ENCODE measurements at regions not wholly inside any gene's neighbourhood (a gene's known extent, or its start where the extent isn't known, plus 50 kb on each side); places are given as distances from the start of the nearest gene placed in this dataset.

GRCh38 chr5:68424799-68425537 lies 209.4 kb downstream of the PIK3R1 start:
- intact Hi-C loops (cut with micrococcal nuclease; ENCODE audit: unreplicated experiment), result no loop called here
- Histone ChIP-seq H4K20me1 (ENCODE audit: insufficient read depth, low read length) (no peaks in the 10 kb centered on the region), H3K4me2 (ENCODE audit: low read depth, low read length) (no peak overlapping the region), H3K27ac (ENCODE audit: extremely low read length, insufficient read depth, low read length) (no peak overlapping the region), H3K4me3 (replicated peaks in 1 of 3; ENCODE audit: insufficient read depth in 1 of 3, low read depth in 2 of 3, low read length in 3 of 3) (no peak overlapping the region), H3K27me3 (ENCODE audit: control insufficient read depth in 1 of 2, insufficient read depth in 2 of 2, low read length in 2 of 2) (peaks cover 0 to 29% of the 10 kb centered on the region in 2 experiments; a peak in 4 of 5 replicates), H3K36me3 (replicated peaks in 1 of 2; ENCODE audit: control insufficient read depth in 1 of 2, insufficient read depth in 2 of 2, low read length in 2 of 2) (no peaks in the 10 kb centered on the region), H3K79me2 (ENCODE audit: insufficient read depth, low read length) (no peaks in the 10 kb centered on the region), H3K9me3 (ENCODE audit: low read length) (no peaks in the 10 kb centered on the region), H2AFZ (ENCODE audit: low read length) (no peak overlapping the region), H3K4me1 (ENCODE audit: insufficient read depth, low read length) (no peaks in the 10 kb centered on the region), H3K9ac (ENCODE audit: insufficient read depth, low read depth, low read length) (no peak overlapping the region)
- no peak for DNase-seq (ENCODE audit: low spot score)
- ChIA-PET CTCF (ENCODE audit: low intra/inter-chr PET ratio, low total read pairs) (no interaction called here), POLR2A (no interaction called here)
- ATAC-seq, result no peak
- FAIRE-seq, result no peak
- 32% methylated on average over 6 of the region's 6 CpGs for WGBS (ENCODE audit: low lambda C conversion rate)
- BruUV-seq (replicated peaks), result no TSS peak
- no peak for TF ChIP-seq RBM39 (IDR thresholded peaks at IDR 0.05; ENCODE audit: low read depth, low read length, poor library complexity, severe bottlenecking)
- TF ChIP-seq NFIC (IDR thresholded peaks at IDR 0.05; ENCODE audit: low read length), result no peak
- in situ Hi-C loops (cut with HindIII; ENCODE audit: extremely low pct_ligation_motif_present, low pct_unique_long_range_greater_than_20kb), result no loop called here

DNA sequence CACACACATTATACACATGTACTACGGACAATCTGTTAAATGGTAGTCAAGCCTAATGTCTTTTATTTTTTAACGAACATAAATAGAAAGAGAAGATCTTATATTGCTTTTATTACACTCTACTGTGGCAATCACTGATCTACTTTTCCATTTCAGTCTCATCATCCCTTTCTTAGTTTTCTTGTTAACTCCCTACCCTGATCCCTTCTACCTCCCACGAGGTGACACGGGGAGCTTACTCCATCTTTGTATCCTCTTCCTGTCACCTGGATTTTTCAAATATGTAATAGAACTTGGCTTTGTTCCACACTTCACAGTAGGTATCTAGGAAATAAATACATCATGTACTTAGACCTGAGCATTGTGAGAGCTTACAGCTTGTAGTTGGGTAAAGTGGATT lies 211.0 kb downstream of the PIK3R1 start:
- Histone ChIP-seq H3K27me3 (ENCODE audit: control insufficient read depth in 1 of 2, insufficient read depth in 2 of 2, low read length in 2 of 2) (peaks cover 0 to 31% of the 10 kb centered on the region in 2 experiments; a peak in 4 of 5 replicates), H3K9ac (ENCODE audit: insufficient read depth, low read depth, low read length) (no peak overlapping the region), H3K4me3 (replicated peaks in 1 of 3; ENCODE audit: insufficient read depth in 1 of 3, low read depth in 2 of 3, low read length in 3 of 3) (no peak overlapping the region), H3K36me3 (replicated peaks in 1 of 2; ENCODE audit: control insufficient read depth in 1 of 2, insufficient read depth in 2 of 2, low read length in 2 of 2) (no peaks in the 10 kb centered on the region), H4K20me1 (ENCODE audit: insufficient read depth, low read length) (no peaks in the 10 kb centered on the region), H3K79me2 (ENCODE audit: insufficient read depth, low read length) (no peaks in the 10 kb centered on the region), H3K9me3 (ENCODE audit: low read length) (no peaks in the 10 kb centered on the region), H3K4me2 (ENCODE audit: low read depth, low read length) (no peak overlapping the region), H2AFZ (ENCODE audit: low read length) (no peak overlapping the region), H3K4me1 (ENCODE audit: insufficient read depth, low read length) (no peaks in the 10 kb centered on the region), H3K27ac (ENCODE audit: extremely low read length, insufficient read depth, low read length) (no peak overlapping the region)
- FAIRE-seq (no peak), ATAC-seq (no peak), DNase-seq (ENCODE audit: low spot score) (no peak)
- POLR2A ChIA-PET, result no interaction called here
- BruUV-seq (replicated peaks), result no TSS peak
- WGBS (ENCODE audit: low lambda C conversion rate), result 29% methylated on average over 4 of the region's 4 CpGs
- in situ Hi-C loops (cut with HindIII; ENCODE audit: extremely low pct_ligation_motif_present, low pct_unique_long_range_greater_than_20kb) (no loop called here), intact Hi-C loops (cut with micrococcal nuclease; ENCODE audit: unreplicated experiment) (no loop called here)
- CTCF ChIA-PET (ENCODE audit: low intra/inter-chr PET ratio, low total read pairs), result no interaction called here
- TF ChIP-seq ZMYM2 (CRISPR knock-in tag; IDR thresholded peaks at IDR 0.05), result no peak
- no peak for TF ChIP-seq AKNA (CRISPR knock-in tag; IDR thresholded peaks at IDR 0.05; ENCODE audit: borderline replicate concordance)
- no peak for TF ChIP-seq ZNF513 (CRISPR knock-in tag; conservative IDR thresholded peaks at IDR 0.05)
- no peak for TF ChIP-seq SALL1 (CRISPR knock-in tag; IDR thresholded peaks at IDR 0.05)
- TF ChIP-seq HOXA3 (CRISPR knock-in tag; IDR thresholded peaks at IDR 0.05), result no peak
- no peak for TF ChIP-seq HIVEP1 (CRISPR knock-in tag; IDR thresholded peaks at IDR 0.05)
- no peak for TF ChIP-seq ZNF720 (CRISPR knock-in tag; IDR thresholded peaks at IDR 0.05)
- no peak for TF ChIP-seq ZNF670 (CRISPR knock-in tag; IDR thresholded peaks at IDR 0.05; ENCODE audit: borderline replicate concordance)
- TF ChIP-seq NFIC (IDR thresholded peaks at IDR 0.05; ENCODE audit: low read length), result no peak
- TF ChIP-seq NCOA2 (CRISPR knock-in tag; IDR thresholded peaks at IDR 0.05), result no peak
- TF ChIP-seq KLF11 (CRISPR knock-in tag; IDR thresholded peaks at IDR 0.05), result no peak

All from HepG2 (cell line).